ENCODE measurements at regions not wholly inside any gene's neighbourhood (a gene's known extent, or its start where the extent isn't known, plus 50 kb on each side); places are given as distances from the start of the nearest gene placed in this dataset.

GRCh38 chr18:34086370-34086769 is 138.3 kb downstream of the NOL4 start:
- no peaks in the 10 kb centered on the region for H3K36me3 ChIP-seq (replicated peaks in 1 of 2; ENCODE audit: control insufficient read depth in 1 of 2, insufficient read depth in 2 of 2, low read length in 1 of 2)
- no peak overlapping the region for H3K4me3 ChIP-seq (ENCODE audit: low read depth in 2 of 2, low read length in 1 of 2)
- no peak overlapping the region for H3K27ac ChIP-seq (ENCODE audit: low read depth in 2 of 2, low read length in 1 of 2)
- no peaks in the 10 kb centered on the region for H3K27me3 ChIP-seq (ENCODE audit: insufficient read depth)
- H3K4me1 ChIP-seq (ENCODE audit: control insufficient read depth in 1 of 2, insufficient read depth in 2 of 2, low read depth in 1 of 2, low read length in 1 of 2): peaks cover 0 to 7% of the 10 kb centered on the region in 2 experiments; a peak in 2 of 4 replicates
- no peak overlapping the region for H3K4me2 ChIP-seq
- H3K79me2 ChIP-seq (ENCODE audit: insufficient read depth): no peaks in the 10 kb centered on the region
- no peak overlapping the region for H3K9ac ChIP-seq
- POLR2A ChIA-PET: no interaction called here
- H3K9me2 ChIP-seq: no peaks in the 10 kb centered on the region
- WGBS (ENCODE audit: low lambda C conversion rate): 0% methylated on average over 1 of the region's 1 CpG
- no peak overlapping the region for H2AFZ ChIP-seq (ENCODE audit: low read depth)
- H3K9me3 ChIP-seq: no peaks in the 10 kb centered on the region
- H4K20me1 ChIP-seq (ENCODE audit: insufficient read depth): no peaks in the 10 kb centered on the region
- H3F3A ChIP-seq (replicated peaks; ENCODE audit: insufficient read depth): no peaks in the 10 kb centered on the region
- DNase-seq: no peak
- TF ChIP-seq CTCF (IDR thresholded peaks at IDR 0.05): no peak
- no peak for TF ChIP-seq RAD21 (IDR thresholded peaks at IDR 0.05; ENCODE audit: low read length)
- TF ChIP-seq RCOR1 (IDR thresholded peaks at IDR 0.05; ENCODE audit: low read length): no peak
- no peak for TF ChIP-seq MAX (IDR thresholded peaks at IDR 0.05; ENCODE audit: low read depth)
- no peak for TF ChIP-seq FOXM1 (IDR thresholded peaks at IDR 0.05; ENCODE audit: low read depth)
- TF ChIP-seq SIN3A (IDR thresholded peaks at IDR 0.05; ENCODE audit: borderline replicate concordance, low read depth, low read length): no peak
- no peak for TF ChIP-seq MXI1 (IDR thresholded peaks at IDR 0.05; ENCODE audit: low read depth, low read length)
- TF ChIP-seq SMC3 (IDR thresholded peaks at IDR 0.05; ENCODE audit: low read depth, low read length): no peak
- TF ChIP-seq NFIC (IDR thresholded peaks at IDR 0.05; ENCODE audit: borderline replicate concordance): no peak
- no peak for TF ChIP-seq TAF1 (IDR thresholded peaks at IDR 0.05; ENCODE audit: borderline replicate concordance, low read depth, low read length)
- no peak for TF ChIP-seq MEF2A (IDR thresholded peaks at IDR 0.05; ENCODE audit: borderline replicate concordance, low read depth)
- TF ChIP-seq USF2 (IDR thresholded peaks at IDR 0.05; ENCODE audit: borderline replicate concordance, low read depth, low read length): no peak
- no peak for TF ChIP-seq GABPA (IDR thresholded peaks at IDR 0.05; ENCODE audit: low read depth)
- no peak for TF ChIP-seq FOSL2 (IDR thresholded peaks at IDR 0.05; ENCODE audit: borderline replicate concordance, low read depth)
- TF ChIP-seq RXRA (IDR thresholded peaks at IDR 0.05; ENCODE audit: borderline replicate concordance, low read depth): no peak
- no peak for TF ChIP-seq IRF3 (IDR thresholded peaks at IDR 0.05; ENCODE audit: low read depth, low read length)
- TF ChIP-seq USF1 (IDR thresholded peaks at IDR 0.05; ENCODE audit: borderline replicate concordance, low read depth): no peak
- CTCF ChIA-PET: interaction anchor here (1.4 to 2.0 kb wide), 2 partner anchors 236 to 247 kb away, joined by 4 read pairs; no protein-coding TSS in a partner anchor

Measured in SK-N-SH (cell line).